GM13976 (cell line): ENCODE measurements at regions not wholly inside any gene's neighbourhood (a gene's known extent, or its start where the extent isn't known, plus 50 kb on each side); places are given as distances from the start of the nearest gene placed in this dataset.
"Not testable (repeated sequence)": the region's sequence is repeated elsewhere in the genome, so short reads cannot be mapped to it uniquely, and the experiment has no call there.

Experiments used
- DNase-seq: peaks from one replicate; pipeline ENCODE4 v3.0.0; 2012; ENCODE audit warnings: low spot score
- in situ Hi-C: fragments of 300-500 bp; cut with MboI; formaldehyde crosslinking; loops from one replicate; pipeline ENCODE4 v1.12.0; 2022; ENCODE audit warnings: low sequenced_read_pairs, mixed read lengths, inconsistent platforms; ENCODE audit not compliant: unreplicated experiment
- TF ChIP-seq, protein P1 (sequence below): IDR thresholded peaks from 2 replicates; pipeline ENCODE4 v1.5.1; 2012; ENCODE audit warnings: borderline replicate concordance, mild to moderate bottlenecking; ENCODE audit not compliant: insufficient read depth; ENCODE audit errors: extremely low read depth, missing control alignments, control extremely low read depth

DNA sequence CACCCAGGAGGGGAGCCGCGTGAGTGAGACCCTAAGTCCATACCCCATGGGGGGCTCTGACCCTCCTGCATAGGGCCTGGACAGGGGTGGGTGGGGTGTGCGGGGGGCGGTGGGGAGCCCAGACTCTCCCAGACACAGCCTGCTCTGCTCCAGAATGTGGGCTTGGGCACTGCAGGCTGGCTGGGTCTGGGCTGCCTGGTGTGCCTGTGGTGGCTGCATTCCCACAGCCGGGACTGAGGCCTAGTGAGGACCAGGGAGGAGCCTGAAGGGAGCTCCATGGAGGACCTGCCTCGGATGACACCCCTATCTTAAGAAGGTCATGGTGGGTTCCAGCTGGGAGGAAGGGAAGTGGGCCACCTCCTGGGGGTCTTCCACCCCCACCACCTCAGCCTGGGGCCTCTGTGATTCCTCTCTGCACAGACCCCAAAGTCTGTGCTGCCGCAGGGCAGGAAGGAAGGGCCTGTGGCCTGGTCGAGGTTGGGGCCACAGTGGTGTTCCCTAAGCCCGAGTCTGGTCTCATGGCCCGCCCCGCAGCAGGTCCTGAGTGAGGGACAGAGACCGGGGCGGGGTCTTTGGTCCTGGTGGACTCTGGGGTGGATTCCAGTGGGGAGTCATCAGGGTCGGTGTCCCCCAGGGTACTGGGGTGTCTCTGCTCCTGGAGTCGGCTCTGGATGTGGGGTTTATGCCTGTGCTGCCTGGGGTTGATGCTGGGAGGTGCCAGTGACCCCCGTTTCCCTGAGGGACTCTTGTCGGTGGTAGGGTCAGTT, 392.3 kb downstream of the TMEM121 start:
- in situ Hi-C loops = no loop called here
- DNase-seq = no peak
- TF ChIP-seq, protein P1, sequence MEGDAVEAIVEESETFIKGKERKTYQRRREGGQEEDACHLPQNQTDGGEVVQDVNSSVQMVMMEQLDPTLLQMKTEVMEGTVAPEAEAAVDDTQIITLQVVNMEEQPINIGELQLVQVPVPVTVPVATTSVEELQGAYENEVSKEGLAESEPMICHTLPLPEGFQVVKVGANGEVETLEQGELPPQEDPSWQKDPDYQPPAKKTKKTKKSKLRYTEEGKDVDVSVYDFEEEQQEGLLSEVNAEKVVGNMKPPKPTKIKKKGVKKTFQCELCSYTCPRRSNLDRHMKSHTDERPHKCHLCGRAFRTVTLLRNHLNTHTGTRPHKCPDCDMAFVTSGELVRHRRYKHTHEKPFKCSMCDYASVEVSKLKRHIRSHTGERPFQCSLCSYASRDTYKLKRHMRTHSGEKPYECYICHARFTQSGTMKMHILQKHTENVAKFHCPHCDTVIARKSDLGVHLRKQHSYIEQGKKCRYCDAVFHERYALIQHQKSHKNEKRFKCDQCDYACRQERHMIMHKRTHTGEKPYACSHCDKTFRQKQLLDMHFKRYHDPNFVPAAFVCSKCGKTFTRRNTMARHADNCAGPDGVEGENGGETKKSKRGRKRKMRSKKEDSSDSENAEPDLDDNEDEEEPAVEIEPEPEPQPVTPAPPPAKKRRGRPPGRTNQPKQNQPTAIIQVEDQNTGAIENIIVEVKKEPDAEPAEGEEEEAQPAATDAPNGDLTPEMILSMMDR = no peak

DNA sequence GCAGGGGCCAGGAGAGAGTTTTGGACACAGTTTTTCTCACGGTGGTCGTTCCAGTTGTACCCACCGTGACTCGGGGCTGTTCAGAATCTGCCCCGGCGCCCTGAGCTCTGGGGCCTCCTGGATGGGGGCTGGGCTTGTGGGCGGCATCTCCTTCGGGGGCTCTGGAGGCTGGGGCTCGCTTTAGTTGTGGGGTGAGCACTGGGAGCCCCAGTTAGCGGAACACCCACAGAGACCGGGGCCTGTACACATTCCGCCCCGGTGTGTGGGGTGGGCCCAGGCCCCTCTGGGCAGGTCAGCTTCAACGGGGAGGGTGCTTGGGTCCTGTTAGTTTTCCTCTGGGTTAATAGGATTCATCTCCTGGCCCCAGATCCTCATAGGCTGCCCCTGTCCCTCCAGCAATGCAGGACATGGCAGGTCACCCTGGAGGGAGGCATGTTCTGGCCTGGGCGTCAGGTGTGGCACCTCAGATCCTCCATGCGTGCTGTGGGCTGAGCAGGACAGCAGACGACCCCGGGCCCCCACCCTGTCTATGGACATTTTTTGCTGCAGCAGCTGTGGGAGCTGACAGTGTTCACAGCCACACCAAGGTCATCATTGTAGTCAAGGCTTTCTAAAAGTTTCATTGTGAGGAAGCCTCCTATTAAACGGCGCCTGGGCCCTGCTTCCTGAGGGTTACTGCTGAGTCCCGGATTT, 393.2 kb downstream of the TMEM121 start:
- no peak for DNase-seq
- in situ Hi-C loops = no loop called here
- TF ChIP-seq, protein P1 = no peak

GRCh38 chr14:105920151-105920700, 393.8 kb downstream of the TMEM121 start:
- in situ Hi-C loops, DNase-seq: not testable (repeated sequence)

- DNase-seq, in situ Hi-C loops: not testable (repeated sequence)
These were observed 394.7 kb downstream of the TMEM121 start for GRCh38 chr14:105920803-105921755.

DNA sequence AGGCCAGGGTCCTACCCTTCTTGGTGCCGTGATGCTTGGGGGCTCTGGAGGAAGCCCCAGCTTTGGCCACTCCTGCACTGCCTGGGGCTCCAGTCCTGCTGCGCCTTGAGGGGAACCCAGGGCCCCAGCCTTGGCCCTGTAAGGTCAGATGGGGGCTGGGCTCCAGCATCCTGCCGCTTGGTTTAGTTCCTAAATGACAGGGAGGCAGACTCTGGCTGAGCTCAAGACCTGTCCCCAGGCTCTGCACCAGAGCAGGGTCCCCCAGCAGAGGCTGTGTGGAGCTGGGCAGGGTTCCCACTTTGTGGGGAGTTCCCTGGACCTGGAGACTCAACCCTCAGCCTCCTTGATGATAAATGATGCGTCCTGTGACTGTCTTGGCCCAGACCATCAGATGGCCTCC, 395.4 kb downstream of the TMEM121 start:
- DNase-seq, in situ Hi-C loops: not testable (repeated sequence)

DNA sequence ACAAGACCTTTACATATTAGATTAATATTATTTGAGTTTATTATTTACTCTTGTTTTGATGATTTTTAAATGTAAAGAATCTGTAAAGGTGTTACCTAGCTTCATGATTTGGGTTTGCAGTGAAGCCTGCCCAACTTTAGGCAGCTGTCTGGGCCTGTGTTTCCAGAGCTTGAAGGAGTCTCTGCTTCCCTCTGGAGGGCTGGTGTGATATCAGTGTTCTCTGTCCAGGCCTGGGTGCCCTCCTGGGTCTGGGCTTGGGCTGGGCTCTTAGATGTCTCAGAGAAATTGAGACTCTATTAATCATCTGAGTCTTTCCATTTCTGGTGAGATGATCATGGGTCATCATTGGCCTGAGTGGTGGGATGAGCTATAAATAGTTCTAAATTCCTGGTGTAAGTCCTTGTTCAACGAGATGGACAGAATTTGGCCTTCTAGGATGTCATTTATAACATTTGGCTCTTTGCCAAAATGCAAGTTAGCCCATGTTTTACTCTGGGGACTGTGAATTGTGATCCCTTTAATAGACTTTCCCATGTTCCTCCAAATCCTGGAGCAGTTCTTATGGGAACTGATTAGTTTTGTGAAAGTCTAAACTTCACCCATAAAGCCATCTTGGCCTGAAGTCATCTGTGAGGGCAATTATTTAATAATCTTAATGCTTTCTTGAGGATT, 397.3 kb downstream of the TMEM121 start:
- DNase-seq, in situ Hi-C loops: not testable (repeated sequence)

DNA sequence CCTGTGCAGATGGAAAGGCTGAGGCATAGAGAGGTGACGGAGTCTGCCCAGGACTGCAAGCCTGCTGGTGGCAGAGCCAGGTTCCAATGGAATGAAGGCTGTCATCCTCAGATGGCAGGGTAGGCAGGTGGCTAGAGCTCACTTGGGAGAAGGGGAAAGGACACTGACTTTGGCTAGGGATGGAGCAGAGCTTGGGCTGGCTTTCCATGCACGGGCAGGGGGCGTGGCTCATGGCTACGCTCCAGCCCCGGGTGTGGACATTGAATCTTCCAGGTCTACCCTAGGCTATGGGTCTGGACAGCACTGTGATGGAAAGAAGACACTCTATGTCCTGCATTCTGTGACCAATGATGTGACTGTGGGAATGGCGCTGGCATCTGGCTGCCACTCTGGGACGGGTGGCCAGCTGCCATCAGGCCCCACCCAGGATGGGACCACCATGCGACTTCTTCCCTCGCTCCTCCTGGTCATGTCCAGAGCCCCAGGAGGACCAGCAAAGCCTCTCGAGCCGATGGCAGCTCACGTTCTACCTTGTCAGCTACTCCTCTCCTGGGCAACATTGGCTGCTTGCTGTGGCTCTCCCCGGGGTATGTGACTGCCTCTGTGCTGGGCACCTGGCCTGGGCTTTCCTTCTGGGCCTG, 398.7 kb downstream of the TMEM121 start:
- DNase-seq = no peak
- TF ChIP-seq, protein P1 = no peak
- in situ Hi-C loops = no loop called here

- in situ Hi-C loops = no loop called here
- no peak for DNase-seq
- TF ChIP-seq, protein P1 = no peak
These were observed 399.4 kb downstream of the TMEM121 start for GRCh38 chr14:105925615-105926372.
